SH-SY5Y (cell line): ENCODE measurements at regions not wholly inside any gene's neighbourhood (a gene's known extent, or its start where the extent isn't known, plus 50 kb on each side); places are given as distances from the start of the nearest gene placed in this dataset.

Experiments used
- GATA2 ChIP-seq: IDR thresholded peaks from 2 replicates; pipeline ENCODE4 v1.6.1; 2011; ENCODE audit warnings: mild to moderate bottlenecking, low read depth, low read length
- GATA3 ChIP-seq: IDR thresholded peaks from 2 replicates; pipeline ENCODE4 v1.6.1; 2011; ENCODE audit warnings: low read depth, mild to moderate bottlenecking, low read length, moderate library complexity

DNA sequence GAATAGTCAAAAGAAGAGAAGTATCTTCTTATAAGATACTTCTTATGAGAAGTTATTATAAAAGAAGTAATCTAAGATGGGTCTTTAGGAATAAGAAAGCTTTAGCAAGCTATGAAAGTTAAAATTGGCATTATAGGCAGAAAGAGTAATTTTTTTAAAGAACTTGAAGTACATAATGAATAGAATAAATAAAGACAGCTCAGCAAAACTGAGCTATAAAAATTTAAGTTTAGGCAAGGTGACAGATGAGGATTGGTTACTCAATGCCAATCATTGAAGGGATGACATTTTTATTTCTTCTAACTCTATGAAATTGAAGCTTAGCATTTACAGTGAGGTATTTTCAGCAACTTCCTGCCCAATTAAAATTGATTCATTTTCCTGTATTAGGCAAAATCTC, 966.8 kb downstream of the BRINP3 start:
- TF ChIP-seq GATA2 (no peak), GATA3 (no peak)
